Chondrocyte (in vitro differentiated cells): ENCODE measurements at regions not wholly inside any gene's neighbourhood (a gene's known extent, or its start where the extent isn't known, plus 50 kb on each side); places are given as distances from the start of the nearest gene placed in this dataset.

ENCODE experiments used
- DNase-seq: peaks from one replicate; pipeline ENCODE4 v3.0.0; 2021; ENCODE audit warnings: mixed read lengths, low spot score
- H3K27ac Mint-ChIP-seq: one replicate; pipeline ENCODE4 v1.8.0; 2021; ENCODE audit warnings: mild to moderate bottlenecking, moderate library complexity, mixed read lengths; ENCODE audit not compliant: unreplicated experiment
- H3K27me3 Mint-ChIP-seq: 2 replicates; pipeline ENCODE4 v1.8.0; 2021; ENCODE audit warnings: low read depth, mixed read lengths
- H3K36me3 Mint-ChIP-seq: 2 replicates; pipeline ENCODE4 v1.8.0; 2021; ENCODE audit warnings: low read depth, mixed read lengths
- H3K4me1 Mint-ChIP-seq: 2 replicates; pipeline ENCODE4 v1.8.0; 2021; ENCODE audit warnings: low read depth, mild to moderate bottlenecking, mixed read lengths
- H3K4me3 Mint-ChIP-seq: one replicate; pipeline ENCODE4 v1.8.0; 2021; ENCODE audit warnings: mild to moderate bottlenecking, moderate library complexity, mixed read lengths; ENCODE audit not compliant: unreplicated experiment
- H3K9me3 Mint-ChIP-seq: 2 replicates; pipeline ENCODE4 v1.8.0; 2021; ENCODE audit warnings: low read depth, mixed read lengths
- TF ChIP-seq, protein P1 (sequence below): fragments of 200-600 bp; sonication (generic); IDR thresholded peaks from 2 replicates; pipeline ENCODE4 v1.5.0; 2021; ENCODE audit warnings: antibody characterized with exemption, mild to moderate bottlenecking, moderate library complexity

- H3K27ac Mint-ChIP-seq, result no peak overlapping the region
- no peaks in the 10 kb centered on the region for H3K27me3 Mint-ChIP-seq
- H3K9me3 Mint-ChIP-seq, result peaks cover 10% of the 10 kb centered on the region
Measured at GRCh38 chr7:118731854-118732253, 507.4 kb downstream of the ANKRD7 start.

GRCh38 chr7:118734541-118734940 is 510.0 kb downstream of the ANKRD7 start:
- Mint-ChIP-seq H3K36me3 (no peaks in the 10 kb centered on the region), H3K9me3 (peaks cover 7% of the 10 kb centered on the region), H3K27ac (no peak overlapping the region), H3K4me3 (no peak overlapping the region), H3K4me1 (no peaks in the 10 kb centered on the region), H3K27me3 (no peaks in the 10 kb centered on the region)
- TF ChIP-seq, protein P1, sequence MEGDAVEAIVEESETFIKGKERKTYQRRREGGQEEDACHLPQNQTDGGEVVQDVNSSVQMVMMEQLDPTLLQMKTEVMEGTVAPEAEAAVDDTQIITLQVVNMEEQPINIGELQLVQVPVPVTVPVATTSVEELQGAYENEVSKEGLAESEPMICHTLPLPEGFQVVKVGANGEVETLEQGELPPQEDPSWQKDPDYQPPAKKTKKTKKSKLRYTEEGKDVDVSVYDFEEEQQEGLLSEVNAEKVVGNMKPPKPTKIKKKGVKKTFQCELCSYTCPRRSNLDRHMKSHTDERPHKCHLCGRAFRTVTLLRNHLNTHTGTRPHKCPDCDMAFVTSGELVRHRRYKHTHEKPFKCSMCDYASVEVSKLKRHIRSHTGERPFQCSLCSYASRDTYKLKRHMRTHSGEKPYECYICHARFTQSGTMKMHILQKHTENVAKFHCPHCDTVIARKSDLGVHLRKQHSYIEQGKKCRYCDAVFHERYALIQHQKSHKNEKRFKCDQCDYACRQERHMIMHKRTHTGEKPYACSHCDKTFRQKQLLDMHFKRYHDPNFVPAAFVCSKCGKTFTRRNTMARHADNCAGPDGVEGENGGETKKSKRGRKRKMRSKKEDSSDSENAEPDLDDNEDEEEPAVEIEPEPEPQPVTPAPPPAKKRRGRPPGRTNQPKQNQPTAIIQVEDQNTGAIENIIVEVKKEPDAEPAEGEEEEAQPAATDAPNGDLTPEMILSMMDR, result no peak
- no peak for DNase-seq

More at GRCh38 chr7:118731854-118732253, 507.4 kb downstream of the ANKRD7 start:
- Mint-ChIP-seq H3K4me3 (no peak overlapping the region), H3K4me1 (no peaks in the 10 kb centered on the region), H3K36me3 (no peaks in the 10 kb centered on the region)
- TF ChIP-seq, protein P1, result peak; percentile 8
- DNase-seq, result no peak

GRCh38 chr7:118735441-118735840 is 510.9 kb downstream of the ANKRD7 start:
- DNase-seq, result no peak
- H3K4me3 Mint-ChIP-seq, result no peak overlapping the region
- no peaks in the 10 kb centered on the region for H3K4me1 Mint-ChIP-seq
- no peaks in the 10 kb centered on the region for H3K27me3 Mint-ChIP-seq
- peaks cover 7% of the 10 kb centered on the region for H3K9me3 Mint-ChIP-seq
- no peaks in the 10 kb centered on the region for H3K36me3 Mint-ChIP-seq
- TF ChIP-seq, protein P1, result no peak
- H3K27ac Mint-ChIP-seq, result no peak overlapping the region

GRCh38 chr7:118737935-118738334 is 513.4 kb downstream of the ANKRD7 start:
- TF ChIP-seq, protein P1, result no peak
- H3K27me3 Mint-ChIP-seq, result no peaks in the 10 kb centered on the region
- peaks cover 7% of the 10 kb centered on the region for H3K9me3 Mint-ChIP-seq
- no peak overlapping the region for H3K4me3 Mint-ChIP-seq
- H3K27ac Mint-ChIP-seq, result no peak overlapping the region
- DNase-seq, result no peak
- H3K36me3 Mint-ChIP-seq, result no peaks in the 10 kb centered on the region
- H3K4me1 Mint-ChIP-seq, result no peaks in the 10 kb centered on the region

- H3K36me3 Mint-ChIP-seq, result no peaks in the 10 kb centered on the region
- DNase-seq, result no peak
- no peaks in the 10 kb centered on the region for H3K9me3 Mint-ChIP-seq
- no peak overlapping the region for H3K27ac Mint-ChIP-seq
- H3K4me1 Mint-ChIP-seq, result no peaks in the 10 kb centered on the region
- TF ChIP-seq, protein P1, result no peak
- no peaks in the 10 kb centered on the region for H3K27me3 Mint-ChIP-seq
- no peak overlapping the region for H3K4me3 Mint-ChIP-seq
Measured at GRCh38 chr7:118745927-118746326, 521.4 kb downstream of the ANKRD7 start.
